IMR-90 (cell line): ENCODE measurements at regions not wholly inside any gene's neighbourhood (a gene's known extent, or its start where the extent isn't known, plus 50 kb on each side); places are given as distances from the start of the nearest gene placed in this dataset.

Source experiments
- ATAC-seq: fragments of 200-7000 bp; cut with Tn5 transposase; 2 replicates; pipeline ENCODE4 v1.9.1; 2020; ENCODE audit warnings: low read depth, mild to moderate bottlenecking, moderate library complexity
- BruUV-seq: library from RNA; stranded (reverse); fragments of 400-500 nt; replicated peaks from 2 replicates; lab custom pipeline; 2021; lab: Mats Ljungman, UMichigan
- CTCF ChIA-PET: fragments of 300-600 bp; formaldehyde crosslinking; extraction: SDS; loops from one replicate; lab custom pipeline; 2021; ENCODE audit warnings: antibody characterized with exemption; lab: Yijun Ruan, JAX
- POLR2A ChIA-PET: fragments of 300-600 bp; sonication (Branson Sonifier 250); formaldehyde crosslinking; loops from one replicate; lab custom pipeline; 2022; ENCODE audit warnings: antibody characterized with exemption; ENCODE audit not compliant: unreplicated experiment; lab: Charles Lee
- DNase-seq: peaks from one replicate; pipeline ENCODE4 v3.0.0; 2013
- H2AFZ ChIP-seq: replicated peaks from 2 replicates; pipeline ENCODE3; 2013; ENCODE audit warnings: low read length, mild to moderate bottlenecking; ENCODE audit not compliant: poor library complexity
- H2AK5ac ChIP-seq: 2 replicates; pipeline ENCODE4 v1.6.1; 2013; ENCODE audit warnings: low read depth, low read length, inconsistent platforms
- H2AK9ac ChIP-seq: replicated peaks from 2 replicates; pipeline ENCODE3; 2013; ENCODE audit warnings: mild to moderate bottlenecking, low read depth, low read length, moderate library complexity; ENCODE audit not compliant: poor library complexity
- H2BK120ac ChIP-seq: 2 replicates; pipeline ENCODE4 v1.6.1; 2013; ENCODE audit warnings: low read depth, low read length, inconsistent platforms
- H2BK15ac ChIP-seq: 3 replicates; pipeline ENCODE4 v1.6.1; 2013; ENCODE audit warnings: low read depth, low read length, inconsistent platforms
- H2BK20ac ChIP-seq: 2 replicates; pipeline ENCODE4 v1.6.1; 2013; ENCODE audit warnings: low read depth, mild to moderate bottlenecking, inconsistent platforms, low read length, moderate library complexity
- H2BK5ac ChIP-seq: 2 replicates; pipeline ENCODE4 v1.6.1; 2013; ENCODE audit warnings: mild to moderate bottlenecking, low read depth, low read length, inconsistent platforms; ENCODE audit not compliant: poor library complexity, severe bottlenecking
- H3K14ac ChIP-seq: replicated peaks from 2 replicates; pipeline ENCODE4 v1.6.1; 2013; ENCODE audit warnings: low read depth, low read length, inconsistent platforms
- H3K18ac ChIP-seq: 2 replicates; pipeline ENCODE4 v1.6.1; 2013; ENCODE audit warnings: low read depth, low read length, control low read depth
- H3K23ac ChIP-seq: 2 replicates; pipeline ENCODE4 v1.6.1; 2013; ENCODE audit warnings: low read depth, low read length, inconsistent platforms
- H3K27ac ChIP-seq: 2 replicates; pipeline ENCODE4 v1.5.1; 2013; ENCODE audit warnings: mild to moderate bottlenecking, control low read depth, low read length; ENCODE audit not compliant: insufficient read depth
- H3K27me3 ChIP-seq: 2 replicates; pipeline ENCODE4 v1.6.1; 2013; ENCODE audit warnings: low read length; ENCODE audit not compliant: control insufficient read depth, insufficient read depth
- H3K36me3 ChIP-seq: 2 replicates; pipeline ENCODE4 v1.6.1; 2013; ENCODE audit warnings: low read length, mixed read lengths; ENCODE audit not compliant: control insufficient read depth, insufficient read depth
- H3K4ac ChIP-seq: 2 replicates; pipeline ENCODE4 v1.6.1; 2013; ENCODE audit warnings: low read depth, low read length, inconsistent platforms
- H3K4me1 ChIP-seq: 2 replicates; pipeline ENCODE4 v1.6.1; 2013; ENCODE audit warnings: low read length, mixed read lengths; ENCODE audit not compliant: control insufficient read depth, insufficient read depth
- H3K4me2 ChIP-seq: 2 replicates; pipeline ENCODE4 v1.6.1; 2013; ENCODE audit warnings: low read depth, mild to moderate bottlenecking, control low read depth, low read length, moderate library complexity
- H3K4me3 ChIP-seq: 2 replicates; pipeline ENCODE4 v1.5.1; 2013; ENCODE audit warnings: low read depth, mild to moderate bottlenecking, control low read depth, low read length, moderate library complexity; ENCODE audit not compliant: insufficient read depth
- H3K56ac ChIP-seq: 2 replicates; pipeline ENCODE4 v1.6.1; 2013; ENCODE audit warnings: low read length, inconsistent platforms; ENCODE audit not compliant: insufficient read depth; ENCODE audit errors: extremely low read depth
- H3K79me1 ChIP-seq, 2 experiments: 2 replicates each; pipeline ENCODE4 v1.6.1; 2013; ENCODE audit warnings: low read length in 2 of 2, inconsistent platforms in 1 of 2, low read depth in 1 of 2
- H3K9ac ChIP-seq: 2 replicates; pipeline ENCODE4 v1.6.1; 2013; ENCODE audit warnings: low read depth, low read length, control low read depth
- H3K9me1 ChIP-seq: 2 replicates; pipeline ENCODE4 v1.6.1; 2013; ENCODE audit warnings: low read length, inconsistent platforms; ENCODE audit not compliant: insufficient read depth
- H3K9me3 ChIP-seq: 2 replicates; pipeline ENCODE4 v1.6.1; 2013; ENCODE audit warnings: low read length; ENCODE audit not compliant: control insufficient read depth, insufficient read depth
- H4K20me1 ChIP-seq: 2 replicates; pipeline ENCODE4 v1.6.1; 2013; ENCODE audit warnings: low read length, inconsistent platforms; ENCODE audit not compliant: insufficient read depth
- H4K5ac ChIP-seq: 2 replicates; pipeline ENCODE4 v1.6.1; 2013; ENCODE audit warnings: mild to moderate bottlenecking, low read depth, low read length, control low read depth
- H4K8ac ChIP-seq, 2 experiments: 2 replicates each; pipeline ENCODE4 v1.6.1; 2013; ENCODE audit warnings: low read depth in 2 of 2, low read length in 2 of 2, control low read depth in 1 of 2, inconsistent platforms in 1 of 2
- H4K91ac ChIP-seq: 2 replicates; pipeline ENCODE4 v1.6.1; 2013; ENCODE audit warnings: low read depth, low read length, inconsistent platforms; ENCODE audit not compliant: insufficient read depth
- RCOR1 ChIP-seq: IDR thresholded peaks from 2 replicates; pipeline ENCODE4 v1.6.1; 2012; ENCODE audit warnings: mild to moderate bottlenecking, low read length, improper control_type of control experiment; ENCODE audit not compliant: insufficient replicate concordance
- RFX5 ChIP-seq: IDR thresholded peaks from 2 replicates; pipeline ENCODE4 v1.8.0; 2012; ENCODE audit warnings: low read depth, mild to moderate bottlenecking, low read length, moderate library complexity
- whole genome bisulfite sequencing, 2 experiments: methylation state at CpG; one replicate each; pipeline versions ENCODE4 v1.1.5 to v1.1.7; 2013; ENCODE audit warnings: missing lambda C conversion rate in 2 of 2; ENCODE audit not compliant: insufficient read length in 1 of 2; ENCODE audit errors: extremely low coverage in 2 of 2; 5-methylcytosine and 5-hydroxymethylcytosine counted together
- dilution Hi-C: fragments of 300-500 bp; cut with HindIII; formaldehyde crosslinking; loops from one replicate; pipeline ENCODE4 v1.14.3; 2018; ENCODE audit warnings: low sequenced_read_pairs; ENCODE audit not compliant: unreplicated experiment
- in situ Hi-C: fragments of 300-500 bp; cut with MboI; formaldehyde crosslinking; loops from 3 replicates; pipeline ENCODE4 v1.14.3; 2019; ENCODE audit warnings: low sequenced_read_pairs, inconsistent platforms, mixed read lengths
- intact Hi-C: fragments of 100-400 bp; cut with micrococcal nuclease; formaldehyde crosslinking; loops from 2 replicates; pipeline ENCODE4 v1.10.0; 2022

DNA sequence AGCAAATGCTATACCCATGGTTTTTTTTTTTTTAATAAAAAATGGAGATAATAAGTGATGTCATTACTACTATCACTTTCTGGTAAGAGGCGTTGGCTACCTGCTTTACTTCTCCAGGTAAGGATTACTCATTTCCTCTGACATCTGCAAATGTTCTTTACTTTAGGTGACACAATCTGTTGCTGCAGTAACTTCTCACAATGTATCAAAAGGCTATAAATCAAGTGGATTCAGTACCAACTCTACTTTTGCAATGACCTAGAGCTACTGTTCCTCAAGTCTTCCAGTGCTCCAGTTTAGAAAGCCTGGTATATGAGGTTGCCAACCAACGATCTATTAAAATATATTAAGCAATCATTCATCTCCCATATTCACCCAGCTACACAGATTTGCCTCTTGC is 129.1 kb downstream of the PLK2 start:
- H3K9ac ChIP-seq: no peak overlapping the region
- H3K4me2 ChIP-seq: no peak overlapping the region
- H3K14ac ChIP-seq: no peak overlapping the region
- no peaks in the 10 kb centered on the region for H3K9me3 ChIP-seq
- in situ Hi-C loops (no loop called here), dilution Hi-C loops (no loop called here), intact Hi-C loops (no loop called here)
- no peaks in the 10 kb centered on the region for H3K4me1 ChIP-seq
- no CpG with 5 or more reads among the region's 2 CpGs for WGBS, 2 experiments
- ATAC-seq (no peak), DNase-seq (no peak)
- H2AK5ac ChIP-seq: no peak overlapping the region
- no peak overlapping the region for H2BK20ac ChIP-seq
- no peak overlapping the region for H2AK9ac ChIP-seq
- H3K56ac ChIP-seq: no peak overlapping the region
- H3K36me3 ChIP-seq: no peaks in the 10 kb centered on the region
- no peaks in the 10 kb centered on the region for H4K20me1 ChIP-seq
- H4K5ac ChIP-seq: no peak overlapping the region
- no peak overlapping the region for H3K27ac ChIP-seq
- H3K4ac ChIP-seq: no peak overlapping the region
- H2BK15ac ChIP-seq: no peak overlapping the region
- H4K8ac ChIP-seq: no peak overlapping the region
- no peak overlapping the region for H3K18ac ChIP-seq
- H3K23ac ChIP-seq: no peak overlapping the region
- H2BK120ac ChIP-seq: no peak overlapping the region
- no peak overlapping the region for H2BK5ac ChIP-seq
- TF ChIP-seq RCOR1 (no peak), RFX5 (no peak)
- BruUV-seq: no TSS peak
- H3K9me1 ChIP-seq: no peaks in the 10 kb centered on the region
- no peak overlapping the region for H3K4me3 ChIP-seq
- H4K91ac ChIP-seq: no peak overlapping the region
- no peak overlapping the region for H2AFZ ChIP-seq
- no peaks in the 10 kb centered on the region for H3K79me1 ChIP-seq
- ChIA-PET CTCF (no interaction called here), POLR2A (no interaction called here)
- no peaks in the 10 kb centered on the region for H3K27me3 ChIP-seq
